ENCODE measurements at regions not wholly inside any gene's neighbourhood (a gene's known extent, or its start where the extent isn't known, plus 50 kb on each side); places are given as distances from the start of the nearest gene placed in this dataset.

DNA sequence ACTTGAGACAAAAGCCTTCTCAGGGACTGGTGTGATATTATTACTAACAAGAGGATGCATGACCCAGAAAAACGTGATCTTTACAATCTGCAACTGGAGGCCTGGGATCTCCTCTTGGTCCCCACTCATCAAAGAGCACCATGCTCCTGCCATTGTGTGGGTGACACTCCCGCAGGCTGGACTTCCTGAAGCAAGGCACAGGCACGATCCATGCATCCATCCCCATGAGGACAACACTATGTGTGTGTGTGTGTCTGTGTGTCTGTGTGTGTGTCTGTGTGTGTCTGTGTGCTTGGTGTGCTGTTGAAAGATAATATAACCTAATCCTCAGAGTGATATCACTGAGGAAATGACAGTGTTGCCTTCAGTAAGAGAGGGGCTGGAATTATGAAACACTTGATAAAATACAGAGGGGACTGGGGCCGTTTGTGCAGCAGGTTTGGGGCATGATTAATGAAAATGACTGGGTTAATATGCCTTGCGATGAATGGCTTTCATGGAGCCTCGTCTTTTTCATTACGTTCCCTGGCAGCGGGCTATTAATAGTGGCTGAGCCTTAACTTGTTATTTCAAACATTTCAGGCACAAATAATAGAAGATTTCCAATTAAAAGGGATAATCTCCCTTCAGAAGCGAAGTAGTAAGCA, 180.8 kb upstream of the TCERG1L start:
- Histone ChIP-seq H3K4me3 (no peak overlapping the region), H3K27ac (no peak overlapping the region), H3K27me3 (no peaks in the 10 kb centered on the region), H3K9me3 (no peaks in the 10 kb centered on the region), H3K4me1 (no peaks in the 10 kb centered on the region), H3K36me3 (no peaks in the 10 kb centered on the region)
- TF ChIP-seq, protein P1, sequence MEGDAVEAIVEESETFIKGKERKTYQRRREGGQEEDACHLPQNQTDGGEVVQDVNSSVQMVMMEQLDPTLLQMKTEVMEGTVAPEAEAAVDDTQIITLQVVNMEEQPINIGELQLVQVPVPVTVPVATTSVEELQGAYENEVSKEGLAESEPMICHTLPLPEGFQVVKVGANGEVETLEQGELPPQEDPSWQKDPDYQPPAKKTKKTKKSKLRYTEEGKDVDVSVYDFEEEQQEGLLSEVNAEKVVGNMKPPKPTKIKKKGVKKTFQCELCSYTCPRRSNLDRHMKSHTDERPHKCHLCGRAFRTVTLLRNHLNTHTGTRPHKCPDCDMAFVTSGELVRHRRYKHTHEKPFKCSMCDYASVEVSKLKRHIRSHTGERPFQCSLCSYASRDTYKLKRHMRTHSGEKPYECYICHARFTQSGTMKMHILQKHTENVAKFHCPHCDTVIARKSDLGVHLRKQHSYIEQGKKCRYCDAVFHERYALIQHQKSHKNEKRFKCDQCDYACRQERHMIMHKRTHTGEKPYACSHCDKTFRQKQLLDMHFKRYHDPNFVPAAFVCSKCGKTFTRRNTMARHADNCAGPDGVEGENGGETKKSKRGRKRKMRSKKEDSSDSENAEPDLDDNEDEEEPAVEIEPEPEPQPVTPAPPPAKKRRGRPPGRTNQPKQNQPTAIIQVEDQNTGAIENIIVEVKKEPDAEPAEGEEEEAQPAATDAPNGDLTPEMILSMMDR (IDR thresholded peaks at IDR 0.05) = no peak
- TF ChIP-seq POLR2A (IDR thresholded peaks at IDR 0.05) = no peak
- intact Hi-C loops (cut with DNase I; ENCODE audit: low total_unique reads) = no loop called here
- no peak for DNase-seq

DNA sequence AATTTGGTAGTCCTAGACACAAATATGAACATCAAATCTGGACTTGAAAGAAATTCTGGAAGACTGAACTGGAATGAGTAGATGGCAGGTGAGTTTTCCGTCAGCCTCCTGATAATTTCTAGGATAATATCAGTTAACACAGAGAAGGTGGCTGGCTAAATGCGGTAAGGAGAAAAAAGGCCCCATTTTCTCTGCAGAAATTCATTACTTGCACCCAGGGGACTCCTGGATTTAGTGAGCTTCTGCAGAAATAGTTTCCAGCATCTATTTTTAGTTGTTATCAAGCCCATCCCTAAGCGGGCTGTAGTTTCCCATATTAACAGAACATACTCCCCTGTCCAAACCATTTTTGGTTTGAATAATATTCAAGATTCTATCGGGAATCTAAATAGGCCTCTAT, 181.9 kb upstream of the TCERG1L start:
- intact Hi-C loops (cut with DNase I; ENCODE audit: low total_unique reads) = no loop called here
- no peak overlapping the region for H3K4me3 ChIP-seq
- no peaks in the 10 kb centered on the region for H3K27me3 ChIP-seq
- no peaks in the 10 kb centered on the region for H3K9me3 ChIP-seq
- no peaks in the 10 kb centered on the region for H3K36me3 ChIP-seq
- DNase-seq = no peak
- H3K4me1 ChIP-seq = no peaks in the 10 kb centered on the region
- no peak overlapping the region for H3K27ac ChIP-seq
- TF ChIP-seq, protein P1 (IDR thresholded peaks at IDR 0.05) = no peak
- TF ChIP-seq POLR2A (IDR thresholded peaks at IDR 0.05) = no peak

DNA sequence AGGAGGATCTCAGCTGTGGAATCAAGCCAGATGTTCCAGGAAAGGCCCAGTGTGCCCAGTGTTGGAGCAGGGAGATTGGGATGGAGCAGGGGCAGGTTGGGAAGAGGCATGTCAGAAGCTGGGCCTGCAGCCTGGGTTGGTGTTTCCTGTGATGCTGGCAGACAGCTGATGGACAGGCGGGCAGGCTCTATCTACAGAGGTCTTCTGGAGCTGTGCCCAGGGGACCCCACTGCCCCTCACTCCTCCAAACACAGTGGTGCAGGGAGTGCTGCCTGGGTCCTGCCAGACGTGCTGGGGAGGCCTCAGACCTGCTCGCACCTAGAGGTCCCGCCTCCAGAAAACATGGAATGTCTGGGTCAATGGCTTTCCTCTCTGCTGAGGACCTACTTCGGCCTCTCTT, 182.9 kb upstream of the TCERG1L start:
- no peak overlapping the region for H3K27ac ChIP-seq
- intact Hi-C loops (cut with DNase I; ENCODE audit: low total_unique reads) = no loop called here
- TF ChIP-seq POLR2A (IDR thresholded peaks at IDR 0.05) = no peak
- TF ChIP-seq, protein P1 (IDR thresholded peaks at IDR 0.05) = no peak
- H3K27me3 ChIP-seq = no peaks in the 10 kb centered on the region
- DNase-seq = no peak
- no peaks in the 10 kb centered on the region for H3K9me3 ChIP-seq
- H3K4me1 ChIP-seq = no peaks in the 10 kb centered on the region
- no peak overlapping the region for H3K4me3 ChIP-seq
- H3K36me3 ChIP-seq = no peaks in the 10 kb centered on the region

DNA sequence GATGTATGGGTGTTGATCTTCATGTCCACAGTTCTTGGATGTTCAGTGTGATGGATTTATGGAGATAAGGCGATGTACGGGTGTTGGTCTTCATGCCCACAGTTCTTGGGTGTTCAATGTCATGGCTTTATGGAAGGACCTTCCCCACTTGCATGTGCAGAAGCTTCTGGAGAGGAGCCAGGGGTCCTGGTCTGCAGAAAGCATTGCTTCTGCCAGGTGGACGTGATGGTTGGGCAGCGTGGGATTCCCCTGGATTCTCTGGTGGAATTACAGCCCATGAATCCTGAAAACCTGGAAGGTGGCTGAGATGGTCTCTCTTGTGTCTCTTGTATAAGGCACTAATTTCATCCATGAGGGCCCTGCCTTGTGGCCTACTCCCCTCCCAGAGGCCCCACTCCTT, 183.7 kb upstream of the TCERG1L start:
- no peak overlapping the region for H3K27ac ChIP-seq
- TF ChIP-seq, protein P1 (IDR thresholded peaks at IDR 0.05) = no peak
- no peak for TF ChIP-seq POLR2A (IDR thresholded peaks at IDR 0.05)
- H3K36me3 ChIP-seq = no peaks in the 10 kb centered on the region
- intact Hi-C loops (cut with DNase I; ENCODE audit: low total_unique reads) = no loop called here
- H3K4me1 ChIP-seq = no peaks in the 10 kb centered on the region
- no peaks in the 10 kb centered on the region for H3K9me3 ChIP-seq
- DNase-seq = no peak
- H3K4me3 ChIP-seq = no peak overlapping the region
- no peaks in the 10 kb centered on the region for H3K27me3 ChIP-seq

DNA sequence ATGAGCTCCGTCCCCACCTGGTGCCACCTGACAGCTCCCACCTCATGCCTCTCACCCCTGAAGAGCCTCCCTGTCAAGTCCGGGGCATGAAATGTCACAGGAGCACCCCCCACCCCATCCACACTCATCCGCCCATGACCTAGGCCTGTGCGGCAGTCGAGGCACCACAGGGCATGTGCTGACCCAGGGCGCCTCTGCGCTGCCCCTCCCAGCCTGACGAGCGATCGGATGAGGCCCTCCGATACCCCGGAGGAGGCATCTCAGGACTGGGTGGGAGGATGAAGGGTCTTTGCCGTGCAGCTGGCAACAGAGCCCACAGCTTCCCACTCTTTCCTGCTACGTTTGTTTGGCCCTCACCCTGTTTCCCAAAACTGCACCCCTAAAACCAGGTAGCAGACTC, 184.4 kb upstream of the TCERG1L start:
- intact Hi-C loops (cut with DNase I; ENCODE audit: low total_unique reads) = no loop called here
- no peak for DNase-seq
- Histone ChIP-seq H3K4me1 (no peaks in the 10 kb centered on the region), H3K27me3 (no peaks in the 10 kb centered on the region), H3K36me3 (no peaks in the 10 kb centered on the region), H3K9me3 (no peaks in the 10 kb centered on the region), H3K27ac (no peak overlapping the region), H3K4me3 (no peak overlapping the region)
- TF ChIP-seq, protein P1 (IDR thresholded peaks at IDR 0.05) = no peak
- no peak for TF ChIP-seq POLR2A (IDR thresholded peaks at IDR 0.05)

All from uterus (tissue), 3 donors.